ENCODE measurements at regions not wholly inside any gene's neighbourhood (a gene's known extent, or its start where the extent isn't known, plus 50 kb on each side); places are given as distances from the start of the nearest gene placed in this dataset.
"Not testable (repeated sequence)": the region's sequence is repeated elsewhere in the genome, so short reads cannot be mapped to it uniquely, and the experiment has no call there.

GRCh38 chr11:69912911-69913451, 93.8 kb upstream of the FGF3 start:
- no peaks in the 10 kb centered on the region for H3K9me3 ChIP-seq (ENCODE audit: control insufficient read depth in 2 of 2, low read length in 2 of 2)
- no peak overlapping the region for H3K4me3 ChIP-seq (ENCODE audit: low read length in 2 of 2)
- H3K27me3 ChIP-seq (ENCODE audit: control insufficient read depth in 2 of 2, insufficient read depth in 2 of 2, low read length in 2 of 2), result peaks cover 5 to 8% of the 10 kb centered on the region in 2 donors
- H3K4me1 ChIP-seq (ENCODE audit: control insufficient read depth in 2 of 2, insufficient read depth in 2 of 2, low read length in 2 of 2), result peaks cover 9 to 10% of the 10 kb centered on the region in 2 donors
- H3K36me3 ChIP-seq (ENCODE audit: control insufficient read depth in 2 of 2, insufficient read depth in 2 of 2, low read length in 2 of 2), result no peaks in the 10 kb centered on the region
- no peak overlapping the region for H3K9ac ChIP-seq (ENCODE audit: low read depth in 1 of 2, low read length in 2 of 2)
- H3K27ac ChIP-seq (ENCODE audit: low read depth in 2 of 2, low read length in 2 of 2), result no peak overlapping the region

- Histone ChIP-seq H3K36me3 (ENCODE audit: control insufficient read depth in 2 of 2, insufficient read depth in 2 of 2, low read length in 2 of 2) (no peaks in the 10 kb centered on the region), H3K27me3 (ENCODE audit: control insufficient read depth in 2 of 2, insufficient read depth in 2 of 2, low read length in 2 of 2) (peaks cover 8 to 11% of the 10 kb centered on the region in 2 donors), H3K4me3 (ENCODE audit: low read length in 2 of 2) (no peak overlapping the region), H3K27ac (ENCODE audit: low read depth in 2 of 2, low read length in 2 of 2) (no peak overlapping the region), H3K9ac (ENCODE audit: low read depth in 1 of 2, low read length in 2 of 2) (no peak overlapping the region), H3K4me1 (ENCODE audit: control insufficient read depth in 2 of 2, insufficient read depth in 2 of 2, low read length in 2 of 2) (peaks cover 9 to 14% of the 10 kb centered on the region in 2 donors), H3K9me3 (ENCODE audit: control insufficient read depth in 2 of 2, low read length in 2 of 2) (no peaks in the 10 kb centered on the region)
Measured at GRCh38 chr11:69913591-69914285, 94.5 kb upstream of the FGF3 start.

- H3K9me3 ChIP-seq (ENCODE audit: control insufficient read depth in 2 of 2, low read length in 2 of 2), result no peaks in the 10 kb centered on the region
- H3K4me1 ChIP-seq (ENCODE audit: control insufficient read depth in 2 of 2, insufficient read depth in 2 of 2, low read length in 2 of 2), result peaks cover 9 to 14% of the 10 kb centered on the region in 2 donors
- H3K9ac ChIP-seq (ENCODE audit: low read depth in 1 of 2, low read length in 2 of 2), result no peak overlapping the region
- peaks cover 4 to 7% of the 10 kb centered on the region in 2 donors for H3K27me3 ChIP-seq (ENCODE audit: control insufficient read depth in 2 of 2, insufficient read depth in 2 of 2, low read length in 2 of 2)
- H3K27ac ChIP-seq (ENCODE audit: low read depth in 2 of 2, low read length in 2 of 2), result no peak overlapping the region
- no peak overlapping the region for H3K4me3 ChIP-seq (ENCODE audit: low read length in 2 of 2)
- H3K36me3 ChIP-seq (ENCODE audit: control insufficient read depth in 2 of 2, insufficient read depth in 2 of 2, low read length in 2 of 2), result no peaks in the 10 kb centered on the region
Measured at GRCh38 chr11:69914286-69915150, 95.3 kb upstream of the FGF3 start.

GRCh38 chr11:69915151-69915500, 95.9 kb upstream of the FGF3 start:
- no peak overlapping the region for H3K9ac ChIP-seq (ENCODE audit: low read depth in 1 of 2, low read length in 2 of 2)
- H3K4me3 ChIP-seq (ENCODE audit: low read length in 2 of 2), result peak overlapping the region in 1 of 2 donors; percentile 39
- H3K36me3 ChIP-seq (ENCODE audit: control insufficient read depth in 2 of 2, insufficient read depth in 2 of 2, low read length in 2 of 2), result no peaks in the 10 kb centered on the region
- no peaks in the 10 kb centered on the region for H3K9me3 ChIP-seq (ENCODE audit: control insufficient read depth in 2 of 2, low read length in 2 of 2)
- H3K27me3 ChIP-seq (ENCODE audit: control insufficient read depth in 2 of 2, insufficient read depth in 2 of 2, low read length in 2 of 2), result peaks cover 4 to 7% of the 10 kb centered on the region in 2 donors
- peak overlapping the region; percentile 9 to 35 for H3K27ac ChIP-seq (ENCODE audit: low read depth in 2 of 2, low read length in 2 of 2)
- peaks cover 9 to 14% of the 10 kb centered on the region in 2 donors for H3K4me1 ChIP-seq (ENCODE audit: control insufficient read depth in 2 of 2, insufficient read depth in 2 of 2, low read length in 2 of 2)

DNA sequence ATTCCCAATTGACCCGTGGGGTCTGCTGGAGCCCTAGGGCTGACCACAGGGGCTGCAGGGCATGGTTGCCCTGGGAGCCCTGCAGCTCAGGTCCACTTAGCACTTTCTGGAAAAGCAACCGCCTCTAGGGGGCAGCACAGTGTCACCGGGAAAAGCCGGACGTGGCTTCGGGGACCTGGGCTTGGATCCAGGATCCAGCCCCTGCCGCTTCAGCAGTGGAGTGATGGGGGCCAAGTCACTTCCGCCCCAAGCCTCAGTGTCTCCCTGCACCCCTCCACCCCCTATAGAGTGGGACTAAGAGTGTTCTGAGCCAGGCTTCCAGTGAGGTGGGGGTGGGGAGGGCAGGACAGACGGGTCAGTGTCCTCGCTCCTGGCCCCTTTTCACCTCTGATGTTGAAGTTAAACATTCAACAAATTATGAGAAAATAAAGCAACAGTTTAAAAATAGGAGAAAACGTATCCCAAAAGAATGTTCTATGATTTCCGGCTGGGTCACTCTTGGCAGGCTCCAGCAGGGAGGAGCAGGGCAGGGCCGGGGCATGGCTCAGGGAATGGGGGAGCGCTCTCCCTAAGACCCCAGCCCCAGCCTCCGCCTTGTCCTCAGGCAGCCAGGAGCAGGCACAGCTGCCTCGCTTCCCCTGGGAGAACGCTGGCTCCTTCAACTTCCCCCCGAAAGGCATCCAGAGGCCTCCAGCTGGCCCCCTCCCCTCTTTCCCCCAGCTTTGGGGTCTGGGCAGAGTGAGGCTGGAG, 96.5 kb upstream of the FGF3 start:
- Histone ChIP-seq H3K4me3 (ENCODE audit: low read length in 2 of 2) (peak overlapping the region; percentile 33 to 39), H3K27ac (ENCODE audit: low read depth in 2 of 2, low read length in 2 of 2) (peak overlapping the region; percentile 9 to 35), H3K36me3 (ENCODE audit: control insufficient read depth in 2 of 2, insufficient read depth in 2 of 2, low read length in 2 of 2) (no peaks in the 10 kb centered on the region), H3K4me1 (ENCODE audit: control insufficient read depth in 2 of 2, insufficient read depth in 2 of 2, low read length in 2 of 2) (peaks cover 9 to 14% of the 10 kb centered on the region in 2 donors), H3K27me3 (ENCODE audit: control insufficient read depth in 2 of 2, insufficient read depth in 2 of 2, low read length in 2 of 2) (peaks cover 0 to 7% of the 10 kb centered on the region in 2 donors), H3K9me3 (ENCODE audit: control insufficient read depth in 2 of 2, low read length in 2 of 2) (no peaks in the 10 kb centered on the region), H3K9ac (ENCODE audit: low read depth in 1 of 2, low read length in 2 of 2) (peak overlapping the region; percentile 17 to 66)

- H3K27ac ChIP-seq (ENCODE audit: low read depth in 2 of 2, low read length in 2 of 2); H3K9me3 ChIP-seq (ENCODE audit: control insufficient read depth in 2 of 2, low read length in 2 of 2); H3K27me3 ChIP-seq (ENCODE audit: control insufficient read depth in 2 of 2, insufficient read depth in 2 of 2, low read length in 2 of 2); H3K36me3 ChIP-seq (ENCODE audit: control insufficient read depth in 2 of 2, insufficient read depth in 2 of 2, low read length in 2 of 2); H3K9ac ChIP-seq (ENCODE audit: low read depth in 1 of 2, low read length in 2 of 2); H3K4me3 ChIP-seq (ENCODE audit: low read length in 2 of 2): not testable (repeated sequence)
- peaks cover 9 to 14% of the 10 kb centered on the region in 2 donors for H3K4me1 ChIP-seq (ENCODE audit: control insufficient read depth in 2 of 2, insufficient read depth in 2 of 2, low read length in 2 of 2)
Measured at GRCh38 chr11:69916251-69916649, 97.0 kb upstream of the FGF3 start.

- H3K4me1 ChIP-seq (ENCODE audit: control insufficient read depth in 2 of 2, insufficient read depth in 2 of 2, low read length in 2 of 2), result peaks cover 9 to 14% of the 10 kb centered on the region in 2 donors
- H3K4me3 ChIP-seq (ENCODE audit: low read length in 2 of 2), result no peak overlapping the region
- no peak overlapping the region for H3K27ac ChIP-seq (ENCODE audit: low read depth in 2 of 2, low read length in 2 of 2)
- no peak overlapping the region for H3K9ac ChIP-seq (ENCODE audit: low read depth in 1 of 2, low read length in 2 of 2)
- peaks cover 0 to 7% of the 10 kb centered on the region in 2 donors for H3K27me3 ChIP-seq (ENCODE audit: control insufficient read depth in 2 of 2, insufficient read depth in 2 of 2, low read length in 2 of 2)
- H3K9me3 ChIP-seq (ENCODE audit: control insufficient read depth in 2 of 2, low read length in 2 of 2), result no peaks in the 10 kb centered on the region
- no peaks in the 10 kb centered on the region for H3K36me3 ChIP-seq (ENCODE audit: control insufficient read depth in 2 of 2, insufficient read depth in 2 of 2, low read length in 2 of 2)
Measured at GRCh38 chr11:69916806-69917387, 97.7 kb upstream of the FGF3 start.

DNA sequence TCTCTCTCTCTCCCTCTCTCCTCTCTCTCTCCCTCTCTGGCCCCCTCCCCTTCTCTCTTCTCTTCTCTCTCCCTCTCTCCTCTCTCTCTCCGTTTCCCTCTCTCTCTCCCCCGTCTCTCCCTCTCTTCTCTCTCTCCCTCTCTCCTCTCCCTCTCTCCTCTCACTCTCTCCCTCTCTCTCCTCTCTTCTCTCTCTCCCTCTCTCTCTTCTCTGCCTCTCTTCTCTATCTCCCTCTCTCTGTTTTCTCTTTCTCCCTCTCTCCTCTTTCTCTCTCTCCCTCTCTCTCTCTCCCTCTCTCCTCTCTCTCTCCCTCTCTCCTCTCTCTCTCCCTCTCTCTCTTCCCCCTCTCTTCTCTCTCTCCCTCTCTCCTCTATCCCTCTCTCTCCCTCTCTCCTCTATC, 98.3 kb upstream of the FGF3 start:
- no peak overlapping the region for H3K27ac ChIP-seq (ENCODE audit: low read depth in 2 of 2, low read length in 2 of 2)
- peaks cover 9 to 14% of the 10 kb centered on the region in 2 donors for H3K4me1 ChIP-seq (ENCODE audit: control insufficient read depth in 2 of 2, insufficient read depth in 2 of 2, low read length in 2 of 2)
- no peak overlapping the region for H3K4me3 ChIP-seq (ENCODE audit: low read length in 2 of 2)
- no peaks in the 10 kb centered on the region for H3K9me3 ChIP-seq (ENCODE audit: control insufficient read depth in 2 of 2, low read length in 2 of 2)
- H3K36me3 ChIP-seq (ENCODE audit: control insufficient read depth in 2 of 2, insufficient read depth in 2 of 2, low read length in 2 of 2), result no peaks in the 10 kb centered on the region
- no peak overlapping the region for H3K9ac ChIP-seq (ENCODE audit: low read depth in 1 of 2, low read length in 2 of 2)
- H3K27me3 ChIP-seq (ENCODE audit: control insufficient read depth in 2 of 2, insufficient read depth in 2 of 2, low read length in 2 of 2), result peaks cover under 1 to 7% of the 10 kb centered on the region in 2 donors

DNA sequence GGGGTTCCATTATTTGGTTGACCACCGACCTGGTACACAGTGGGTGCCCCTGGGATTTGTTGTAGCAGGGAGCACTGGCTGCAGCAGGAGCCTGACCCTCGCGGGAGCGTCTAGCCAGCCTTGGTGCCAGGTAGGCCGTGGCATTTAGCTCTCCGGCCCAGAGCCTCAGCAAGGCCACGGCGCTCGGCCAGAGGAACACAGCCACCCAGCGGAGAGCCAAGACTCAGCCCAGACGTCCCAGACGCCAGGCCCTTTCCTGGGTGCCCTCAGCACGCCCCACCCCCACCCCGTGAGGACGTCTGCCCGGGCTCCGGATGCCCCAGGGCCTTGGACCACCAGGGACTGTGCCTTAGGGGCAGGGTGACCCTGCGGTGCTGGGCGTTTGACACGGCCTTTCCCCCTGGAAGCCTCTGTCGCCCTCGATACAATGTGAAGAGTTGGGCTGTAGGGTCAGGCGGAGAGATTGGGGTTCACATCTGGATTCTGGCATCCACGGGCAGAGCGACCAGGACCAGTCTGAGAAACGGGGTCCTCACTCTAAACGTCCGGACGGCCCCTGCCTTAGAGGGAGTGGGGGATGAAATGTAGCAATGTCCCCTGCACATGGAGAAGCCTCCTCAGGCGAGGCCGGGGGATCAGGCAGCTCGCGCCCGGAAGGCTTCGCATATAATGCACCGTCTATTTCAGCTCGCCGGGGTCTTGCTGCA, 99.2 kb upstream of the FGF3 start:
- Histone ChIP-seq H3K9me3 (ENCODE audit: control insufficient read depth in 2 of 2, low read length in 2 of 2) (no peaks in the 10 kb centered on the region), H3K27me3 (ENCODE audit: control insufficient read depth in 2 of 2, insufficient read depth in 2 of 2, low read length in 2 of 2) (peaks cover 2 to 7% of the 10 kb centered on the region in 2 donors), H3K36me3 (ENCODE audit: control insufficient read depth in 2 of 2, insufficient read depth in 2 of 2, low read length in 2 of 2) (no peaks in the 10 kb centered on the region), H3K4me3 (ENCODE audit: low read length in 2 of 2) (no peak overlapping the region), H3K9ac (ENCODE audit: low read depth in 1 of 2, low read length in 2 of 2) (no peak overlapping the region), H3K27ac (ENCODE audit: low read depth in 2 of 2, low read length in 2 of 2) (no peak overlapping the region), H3K4me1 (ENCODE audit: control insufficient read depth in 2 of 2, insufficient read depth in 2 of 2, low read length in 2 of 2) (peaks cover 9 to 14% of the 10 kb centered on the region in 2 donors)
